Fibroblast of lung (primary cell): ENCODE measurements at regions not wholly inside any gene's neighbourhood (a gene's known extent, or its start where the extent isn't known, plus 50 kb on each side); places are given as distances from the start of the nearest gene placed in this dataset.

Source experiments
- EZH2 ChIP-seq: IDR thresholded peaks from 2 replicates; pipeline ENCODE4 v1.5.1; 2012; ENCODE audit warnings: low read length, control low read depth, mild to moderate bottlenecking; ENCODE audit errors: missing control alignments
- TF ChIP-seq, protein P1 (sequence below), 2 donors: IDR thresholded peaks in 1 of 2; conservative IDR thresholded peaks in 1 of 2; 1 replicate in 1 of 2; 2 replicates in 1 of 2; pipeline ENCODE4 v1.5.1; 2011 to 2012; ENCODE audit warnings: low read length in 2 of 2, control low read depth in 1 of 2, inconsistent platforms in 1 of 2, low read depth in 1 of 2, mild to moderate bottlenecking in 1 of 2

DNA sequence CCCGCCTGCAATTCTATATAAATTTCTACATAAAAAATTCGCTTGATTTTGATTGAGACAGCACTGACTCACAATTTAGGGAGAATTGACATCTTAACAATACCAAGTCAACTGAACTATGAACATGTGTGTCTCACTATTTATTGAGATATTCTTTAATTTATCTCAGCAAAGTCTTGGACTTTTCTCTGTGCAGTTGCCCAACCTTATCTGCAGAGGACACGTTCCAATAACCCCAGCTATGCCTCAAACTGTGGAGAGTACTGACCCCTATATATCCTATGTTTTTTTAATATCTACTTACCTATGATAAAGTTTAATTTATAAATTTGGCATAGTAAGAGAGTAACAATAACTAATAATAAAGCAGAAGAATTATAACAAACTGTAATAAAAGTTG lies 69.4 kb upstream of the PIP4K2A start:
- no peak for TF ChIP-seq EZH2
- TF ChIP-seq, protein P1, sequence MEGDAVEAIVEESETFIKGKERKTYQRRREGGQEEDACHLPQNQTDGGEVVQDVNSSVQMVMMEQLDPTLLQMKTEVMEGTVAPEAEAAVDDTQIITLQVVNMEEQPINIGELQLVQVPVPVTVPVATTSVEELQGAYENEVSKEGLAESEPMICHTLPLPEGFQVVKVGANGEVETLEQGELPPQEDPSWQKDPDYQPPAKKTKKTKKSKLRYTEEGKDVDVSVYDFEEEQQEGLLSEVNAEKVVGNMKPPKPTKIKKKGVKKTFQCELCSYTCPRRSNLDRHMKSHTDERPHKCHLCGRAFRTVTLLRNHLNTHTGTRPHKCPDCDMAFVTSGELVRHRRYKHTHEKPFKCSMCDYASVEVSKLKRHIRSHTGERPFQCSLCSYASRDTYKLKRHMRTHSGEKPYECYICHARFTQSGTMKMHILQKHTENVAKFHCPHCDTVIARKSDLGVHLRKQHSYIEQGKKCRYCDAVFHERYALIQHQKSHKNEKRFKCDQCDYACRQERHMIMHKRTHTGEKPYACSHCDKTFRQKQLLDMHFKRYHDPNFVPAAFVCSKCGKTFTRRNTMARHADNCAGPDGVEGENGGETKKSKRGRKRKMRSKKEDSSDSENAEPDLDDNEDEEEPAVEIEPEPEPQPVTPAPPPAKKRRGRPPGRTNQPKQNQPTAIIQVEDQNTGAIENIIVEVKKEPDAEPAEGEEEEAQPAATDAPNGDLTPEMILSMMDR (conservative IDR thresholded peaks at IDR 0.05 in 1 of 2, IDR thresholded peaks at IDR 0.05 in 1 of 2; ENCODE audit: low read depth in 1 of 2, low read length in 2 of 2): no peak
